HG02571 (cell line): ENCODE measurements at regions not wholly inside any gene's neighbourhood (a gene's known extent, or its start where the extent isn't known, plus 50 kb on each side); places are given as distances from the start of the nearest gene placed in this dataset.

ENCODE experiments used
- ATAC-seq: cut with Tn5 transposase; IDR thresholded peaks from one replicate; pipeline ENCODE4 v1.9.1; 2021; ENCODE audit warnings: mild to moderate bottlenecking, moderate library complexity; ENCODE audit not compliant: unreplicated experiment

DNA sequence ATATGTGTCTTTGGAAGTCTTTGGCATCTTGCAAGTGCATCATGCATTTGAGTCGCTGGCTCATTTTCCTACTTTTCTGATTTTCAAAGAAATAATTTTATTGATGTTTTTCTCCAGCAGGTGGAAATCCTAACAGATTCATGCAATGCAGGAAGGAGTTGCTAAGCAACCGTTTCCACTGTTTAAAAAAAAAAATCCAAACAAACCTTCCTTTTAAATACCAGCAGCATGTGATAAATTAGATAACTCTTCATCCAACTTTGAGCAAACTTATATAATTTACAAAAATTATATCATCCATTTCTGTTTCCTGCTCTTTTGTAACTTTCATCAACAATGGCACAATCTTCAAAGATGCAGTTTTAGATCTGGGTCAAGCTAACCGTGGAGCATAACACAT is 364.1 kb downstream of the MFSD1 start:
- no peak for ATAC-seq

DNA sequence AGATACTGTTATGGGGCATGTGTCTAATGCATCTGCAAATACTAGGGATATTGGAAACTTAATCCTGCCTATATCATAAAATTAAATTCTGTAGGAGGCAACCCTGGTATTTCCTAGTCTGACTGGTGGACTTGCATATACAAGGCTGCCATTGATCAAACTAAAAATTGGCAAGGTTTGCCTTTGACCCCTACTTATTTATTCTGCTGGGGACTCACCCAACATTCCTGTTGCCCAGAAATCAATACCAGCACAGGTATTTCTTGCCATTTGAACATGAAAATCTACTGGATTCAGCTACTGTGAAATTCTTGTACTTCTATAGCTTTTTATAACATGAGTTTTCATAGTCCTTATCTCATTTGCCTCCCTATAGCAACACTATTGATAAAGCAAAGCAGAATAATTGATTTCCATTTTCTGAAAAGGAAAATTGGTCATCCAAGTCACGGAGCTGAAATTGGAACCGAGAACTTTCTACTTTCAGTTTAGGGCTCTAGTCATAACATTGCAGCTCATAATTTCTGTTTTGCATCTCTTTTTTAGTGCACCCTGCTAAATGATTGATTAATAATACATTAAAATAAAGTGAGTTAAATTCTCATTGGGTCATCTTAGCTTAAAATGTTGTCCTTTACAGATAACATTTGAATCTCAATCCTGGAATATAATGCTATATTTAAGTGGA is 365.2 kb downstream of the MFSD1 start:
- ATAC-seq, result no peak

DNA sequence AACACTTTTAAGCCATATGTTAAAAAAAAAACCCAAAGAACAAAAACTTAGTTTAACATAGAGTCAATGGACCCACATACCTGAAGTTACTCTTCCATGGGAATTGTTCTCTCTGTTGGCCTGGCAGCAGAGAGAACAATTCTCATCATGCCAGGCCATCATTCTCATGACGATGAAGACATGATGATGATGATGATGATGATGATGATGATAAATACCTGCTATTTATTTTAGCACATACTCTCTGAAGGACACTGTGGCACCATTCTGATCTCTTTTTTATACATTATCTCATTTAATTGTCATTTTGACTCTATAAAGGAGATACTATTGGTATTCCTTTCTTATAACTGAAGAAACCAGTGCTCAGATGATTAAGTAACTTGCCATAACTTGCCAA is 366.9 kb downstream of the MFSD1 start:
- no peak for ATAC-seq

DNA sequence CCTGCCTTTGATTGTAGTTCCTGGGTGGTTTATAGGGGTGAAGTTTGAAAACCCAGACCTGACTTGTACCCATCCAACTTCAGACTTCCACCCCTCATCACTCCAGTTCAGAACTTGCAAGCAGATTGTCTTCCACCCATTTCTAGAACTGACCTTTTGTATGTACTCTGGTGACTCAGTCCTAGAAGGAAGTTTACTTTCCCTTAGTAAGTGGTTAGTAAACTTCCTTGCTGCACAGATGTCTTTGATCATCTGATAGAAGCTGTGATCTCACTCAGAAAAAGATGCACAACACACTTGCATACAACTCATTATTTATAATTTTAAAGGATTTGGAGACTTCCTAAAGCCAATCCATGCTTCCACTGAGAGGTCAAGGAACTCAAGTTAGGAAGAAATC is 368.0 kb downstream of the MFSD1 start:
- ATAC-seq, result no peak

DNA sequence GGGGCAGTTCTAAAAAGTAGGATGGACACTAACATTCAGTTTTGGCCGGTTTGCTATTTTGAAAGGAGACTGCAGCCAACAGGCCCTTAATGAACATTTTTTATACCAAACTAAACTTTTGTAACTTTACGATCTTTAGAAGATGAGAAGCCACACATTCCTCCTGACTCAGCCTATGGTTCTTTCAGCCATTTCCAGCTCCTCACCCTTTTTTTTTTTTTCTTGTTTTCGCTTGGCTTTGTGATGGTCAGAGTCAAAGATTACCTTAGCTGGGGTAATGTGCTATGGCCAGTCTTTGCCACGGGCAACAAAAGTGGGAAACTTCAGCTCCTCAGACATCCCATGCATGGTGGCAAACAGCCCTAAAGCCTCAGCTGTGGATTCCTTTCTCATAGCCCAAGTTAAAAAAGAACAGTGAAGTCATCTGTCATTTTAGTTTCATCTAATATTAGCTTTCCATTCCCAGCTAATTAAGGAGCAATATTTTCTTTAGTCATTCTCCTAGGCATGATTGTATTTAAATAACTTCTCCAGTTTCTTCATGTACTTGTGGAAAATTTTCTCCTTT is 368.7 kb downstream of the MFSD1 start:
- ATAC-seq, result no peak

DNA sequence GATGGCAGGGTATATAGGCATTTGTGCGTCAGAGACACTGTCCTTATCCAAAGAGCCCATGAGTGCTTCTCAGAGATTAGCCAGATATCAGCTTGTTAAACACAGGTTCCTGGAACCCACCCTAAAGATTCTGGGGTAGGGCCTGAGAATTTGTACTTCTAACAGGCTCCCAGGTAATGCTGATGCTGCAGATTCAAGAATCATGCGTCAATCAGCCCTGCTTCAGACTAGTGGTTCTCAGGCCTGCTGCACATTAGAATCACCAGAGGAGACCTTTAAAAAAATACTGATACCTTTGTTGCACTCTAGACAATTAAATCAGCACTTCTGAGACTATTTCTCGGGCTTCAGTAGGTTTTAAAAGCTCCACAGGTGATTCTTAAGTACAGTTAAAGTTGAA is 369.5 kb downstream of the MFSD1 start:
- no peak for ATAC-seq

DNA sequence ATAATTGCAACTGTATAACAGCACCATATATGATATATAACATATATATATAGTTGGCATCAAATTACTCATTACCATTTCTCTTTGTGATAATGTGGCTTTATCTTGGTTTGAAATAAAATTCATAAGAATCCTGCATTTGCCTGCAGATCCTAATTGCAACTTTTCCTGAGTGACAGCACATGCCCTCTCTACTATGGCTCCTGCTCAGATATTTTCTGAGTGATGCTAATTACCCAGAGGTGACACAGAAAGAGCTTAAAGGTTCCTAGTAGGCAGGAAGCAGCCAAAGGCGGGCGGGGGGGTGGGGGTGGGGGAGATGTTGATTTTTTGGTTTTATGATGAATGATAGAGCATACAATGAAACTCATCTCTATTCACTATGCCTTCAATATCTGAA is 370.6 kb downstream of the MFSD1 start:
- ATAC-seq, result no peak

DNA sequence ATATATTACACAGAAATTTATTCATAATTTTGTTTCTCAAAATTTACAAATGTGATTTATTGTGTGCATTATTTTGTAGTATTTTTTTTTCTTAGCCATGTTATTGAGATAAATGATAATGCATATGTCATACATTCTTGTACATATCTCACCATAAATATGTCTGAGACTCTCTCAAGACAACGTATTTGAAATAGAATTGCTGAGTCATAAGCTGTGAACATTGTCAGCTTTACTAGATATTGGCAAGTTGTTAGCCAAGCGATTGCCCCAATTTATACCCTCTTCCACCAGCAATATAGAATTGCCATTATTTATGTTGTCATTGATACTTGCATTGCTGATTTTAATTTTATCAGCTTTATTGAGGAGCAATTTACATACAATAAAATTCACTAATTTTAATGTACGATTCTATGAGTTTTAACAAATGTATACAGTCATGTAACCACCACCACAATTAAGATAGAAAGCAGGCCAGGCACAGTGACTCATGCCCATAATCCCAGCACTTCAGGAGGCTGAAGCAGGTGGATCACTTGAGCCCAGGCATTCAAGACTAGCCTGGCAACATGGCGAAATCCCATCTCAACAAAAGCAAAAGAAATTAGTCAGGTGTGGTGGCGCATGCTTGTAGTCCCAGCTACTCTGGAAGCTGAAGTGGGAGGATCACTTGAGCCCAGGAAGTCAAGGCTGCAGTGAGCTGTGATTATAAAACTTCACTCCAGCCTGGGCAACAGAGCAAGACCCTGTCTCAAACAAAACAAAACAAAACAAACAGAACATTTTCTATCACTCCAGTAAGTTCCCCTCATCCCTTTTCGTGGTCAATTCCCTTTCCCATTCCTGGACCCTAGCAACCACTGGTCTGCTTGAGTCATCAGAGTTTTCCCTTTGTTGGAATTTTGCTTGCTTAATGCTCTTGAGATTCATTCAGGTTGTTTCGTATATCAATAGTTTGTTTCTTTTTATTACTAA is 373.1 kb downstream of the MFSD1 start:
- ATAC-seq, result no peak

DNA sequence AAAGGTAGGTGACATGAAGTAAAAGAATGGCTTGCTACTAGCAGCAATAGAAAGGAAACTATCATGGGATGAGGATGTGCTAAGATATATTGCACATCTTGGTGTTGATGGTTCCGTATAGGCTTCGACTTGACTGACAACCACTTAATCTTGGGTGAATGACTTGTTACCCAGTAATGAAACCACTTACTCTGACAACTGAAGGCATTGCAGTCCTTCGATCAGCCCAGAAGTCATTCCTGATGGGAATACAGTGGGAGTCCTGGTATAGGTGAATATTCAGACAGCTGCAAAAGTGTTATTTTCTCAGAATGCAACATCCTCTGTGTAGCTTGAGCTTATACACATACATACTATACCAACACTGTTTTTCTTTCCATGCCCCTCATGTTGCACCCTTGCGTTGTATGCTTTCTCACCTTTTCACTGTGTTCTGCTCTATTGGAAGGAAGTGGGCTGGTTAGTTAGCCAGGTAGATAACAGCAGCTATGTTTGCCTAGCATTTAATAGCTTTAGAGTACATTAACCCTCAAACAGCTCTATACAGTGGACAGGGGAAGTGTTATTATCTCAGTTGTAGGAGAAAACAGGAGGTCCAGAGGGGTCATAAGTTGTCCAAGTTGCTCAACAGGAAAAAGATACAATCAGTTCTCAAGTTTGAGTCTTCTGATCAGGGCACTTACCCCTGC is 376.5 kb downstream of the MFSD1 start:
- no peak for ATAC-seq

DNA sequence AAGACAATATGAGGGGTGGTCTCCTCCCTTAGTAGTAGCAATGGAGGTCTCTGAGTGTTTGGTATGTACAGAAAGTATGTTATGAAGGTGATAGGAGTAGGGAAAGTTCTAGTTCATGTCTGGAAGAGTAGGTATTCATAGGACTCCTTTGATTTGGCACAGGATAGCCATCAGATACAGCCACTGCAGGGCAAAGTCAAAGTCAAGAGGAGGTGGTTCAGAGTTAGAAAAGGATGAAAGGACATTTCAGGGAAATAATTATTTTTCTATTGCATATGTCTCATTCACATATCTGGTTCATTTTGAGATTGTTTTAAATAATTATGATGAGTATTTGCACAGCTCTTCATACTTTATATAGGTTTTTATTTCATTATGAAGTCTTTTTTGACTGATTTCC is 381.1 kb downstream of the MFSD1 start:
- ATAC-seq, result no peak

DNA sequence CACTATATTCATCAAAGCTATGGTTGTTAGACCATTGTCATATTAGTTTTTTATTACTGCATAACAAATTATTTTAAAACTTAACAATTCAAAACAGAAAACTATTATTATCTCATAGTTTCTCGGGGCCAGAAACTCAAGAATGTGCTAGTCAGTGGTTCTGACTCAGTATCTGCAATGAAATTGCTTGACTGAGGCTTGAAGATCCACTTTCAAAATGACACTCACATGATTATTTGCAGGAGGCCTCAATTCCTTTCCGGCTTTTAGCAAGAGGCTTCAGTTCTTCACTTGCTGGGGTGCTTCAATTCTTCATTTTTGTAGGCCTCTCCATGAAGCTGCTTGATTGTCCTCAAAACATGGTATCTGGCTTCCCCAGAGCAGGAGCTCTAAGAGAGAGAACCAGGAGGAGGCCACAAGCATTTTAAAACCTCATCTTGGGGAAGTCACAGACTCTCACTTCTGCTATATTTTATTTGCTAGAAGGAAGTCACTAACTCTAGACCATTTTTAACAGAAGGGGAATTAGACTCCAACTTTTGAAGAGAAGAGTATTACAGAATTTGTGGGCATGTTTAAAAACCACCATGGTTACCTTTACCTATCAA is 383.7 kb downstream of the MFSD1 start:
- ATAC-seq, result peak; percentile 53

DNA sequence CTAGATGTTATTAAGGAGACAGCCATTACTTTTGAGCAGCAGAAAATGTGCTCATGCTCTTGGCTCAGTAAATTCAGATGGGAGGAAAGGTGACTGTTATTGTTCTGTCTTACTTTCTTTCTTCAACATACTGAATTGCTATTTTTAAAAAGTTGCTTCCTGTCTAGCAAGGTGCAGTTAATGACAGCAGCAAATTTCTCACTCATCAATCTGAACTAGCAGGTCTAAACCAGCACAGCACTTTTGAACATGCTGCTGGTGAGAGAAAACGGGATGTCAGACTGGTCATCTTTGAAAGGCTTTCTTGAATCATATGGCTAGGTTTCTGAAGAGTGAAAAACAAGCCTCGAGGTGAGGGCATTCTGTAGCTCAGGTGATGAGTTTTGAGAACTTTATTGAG is 384.7 kb downstream of the MFSD1 start:
- ATAC-seq, result peak; percentile 37

DNA sequence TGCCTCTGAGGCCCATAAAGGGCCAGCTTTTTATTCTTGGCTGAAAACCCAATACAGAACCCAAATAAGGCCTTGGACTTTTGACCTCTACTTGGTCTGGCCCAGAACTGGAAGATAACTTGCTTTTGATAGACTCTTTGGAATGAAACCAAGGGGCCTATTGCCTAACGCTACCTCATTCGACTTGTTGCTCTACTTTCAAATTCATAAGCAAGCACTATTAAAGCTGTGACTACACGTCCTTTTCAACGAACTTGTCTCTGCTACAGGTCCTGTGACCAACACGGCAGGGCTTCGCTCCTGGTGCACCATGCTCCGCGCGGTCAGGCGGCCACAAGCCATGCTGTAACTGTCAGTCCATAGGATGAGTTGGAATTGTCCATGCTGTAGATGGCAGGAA is 385.4 kb downstream of the MFSD1 start:
- no peak for ATAC-seq

DNA sequence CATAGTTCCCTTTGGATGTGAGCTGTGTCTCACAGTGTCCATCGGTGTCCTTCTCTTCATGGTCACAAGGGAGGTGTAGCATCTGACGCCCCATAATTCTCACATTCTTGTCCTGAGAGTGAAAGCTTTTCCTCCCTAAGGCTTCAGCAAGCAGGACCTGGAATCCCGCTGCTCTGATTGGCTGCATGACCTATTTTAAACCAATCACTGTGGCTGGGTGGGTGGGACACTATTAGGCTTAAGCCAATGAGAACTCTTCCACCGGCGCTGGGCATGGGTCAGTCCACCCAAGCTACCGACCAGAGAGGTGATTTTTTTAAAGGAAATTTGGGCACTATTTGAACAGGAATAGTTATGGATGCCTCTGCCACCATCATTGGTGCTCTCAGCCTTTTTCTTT is 385.9 kb downstream of the MFSD1 start:
- no peak for ATAC-seq

DNA sequence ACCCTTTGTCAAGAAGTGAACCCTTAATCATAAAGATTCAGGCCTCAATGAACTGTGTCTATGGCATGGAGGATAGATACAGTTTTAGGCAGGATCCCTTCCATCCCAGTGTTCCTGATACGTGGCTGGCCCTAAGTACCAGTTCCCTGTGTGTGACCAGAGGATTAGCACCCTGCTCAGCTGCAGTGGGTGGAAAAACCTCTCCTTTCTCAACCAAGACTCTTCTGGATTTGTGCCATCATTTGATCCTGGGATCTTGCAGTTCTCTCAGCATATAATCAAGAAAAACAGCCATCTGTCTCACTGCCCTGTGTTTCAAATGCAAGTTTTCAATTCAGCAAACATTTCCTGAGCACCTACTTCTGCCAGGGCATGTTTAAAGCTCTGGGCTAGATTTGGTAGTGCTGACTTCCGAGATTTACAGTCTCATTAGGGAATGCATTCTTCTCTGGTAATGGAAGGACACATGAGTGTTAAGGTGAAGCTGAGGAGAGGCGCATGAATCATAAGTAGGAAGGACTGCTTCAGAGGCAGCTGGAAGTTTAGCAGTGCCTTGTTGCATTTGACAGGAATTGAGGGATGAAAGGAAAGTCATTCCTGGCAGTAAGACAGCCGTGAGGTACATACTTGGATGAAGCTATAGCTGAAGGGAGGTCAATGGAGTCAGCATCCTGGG is 388.3 kb downstream of the MFSD1 start:
- ATAC-seq, result no peak

DNA sequence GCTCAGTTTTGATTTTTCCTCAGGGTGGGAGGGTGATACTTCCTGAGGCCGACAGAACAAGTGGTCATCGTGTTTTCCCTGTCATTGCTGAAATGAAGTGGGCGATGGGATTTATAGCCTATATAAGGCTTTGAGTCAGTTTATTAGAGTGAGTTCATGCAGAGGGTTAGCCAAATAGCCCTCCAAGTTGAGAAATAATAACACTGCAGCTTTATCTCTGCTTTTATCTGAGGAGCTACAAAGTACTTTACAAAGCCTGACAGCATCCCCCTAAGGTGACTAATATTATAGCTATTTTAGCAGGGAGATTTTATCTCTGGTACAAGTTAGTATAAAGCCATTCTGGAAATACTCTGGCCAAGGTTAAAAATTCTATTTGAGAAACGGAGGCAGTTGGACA is 389.6 kb downstream of the MFSD1 start:
- no peak for ATAC-seq

DNA sequence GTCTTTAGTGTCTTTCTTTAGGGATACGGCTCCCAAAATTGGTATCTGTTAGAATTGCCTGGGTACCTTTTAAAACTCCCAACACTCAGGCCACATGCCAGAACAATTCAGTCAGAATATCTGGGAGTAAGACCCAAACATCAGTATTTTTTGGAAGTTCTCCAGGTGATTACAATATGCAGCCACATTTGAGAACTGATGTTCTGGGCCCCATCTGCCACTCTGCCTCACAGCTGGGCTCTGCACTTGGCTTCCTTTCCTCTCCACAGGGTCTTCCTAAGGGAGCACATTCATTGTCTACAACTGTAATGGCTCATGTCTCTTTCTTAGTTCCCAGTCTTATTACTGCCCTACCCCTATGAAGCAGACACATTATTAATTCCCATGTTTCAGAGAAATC is 394.5 kb downstream of the MFSD1 start:
- ATAC-seq, result no peak

DNA sequence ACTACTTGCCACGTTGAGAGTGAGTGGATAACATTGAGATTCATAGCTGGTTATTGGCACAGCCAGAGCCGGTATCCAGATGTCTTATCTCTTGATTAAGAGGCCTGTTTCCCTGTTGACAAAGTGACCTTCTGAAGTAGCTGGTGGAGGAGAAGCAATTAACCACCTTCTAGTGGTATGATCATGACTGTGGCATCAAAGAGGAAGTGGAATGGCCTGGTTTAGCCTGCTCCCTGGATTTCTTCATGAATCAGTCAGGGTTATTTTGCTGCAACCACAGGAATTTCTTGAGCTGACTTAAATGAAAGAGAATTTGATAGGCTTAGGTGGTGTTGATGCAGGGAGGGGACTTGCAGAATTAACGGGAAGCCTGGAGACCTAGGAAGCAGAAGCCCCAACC is 398.3 kb downstream of the MFSD1 start:
- ATAC-seq, result no peak

DNA sequence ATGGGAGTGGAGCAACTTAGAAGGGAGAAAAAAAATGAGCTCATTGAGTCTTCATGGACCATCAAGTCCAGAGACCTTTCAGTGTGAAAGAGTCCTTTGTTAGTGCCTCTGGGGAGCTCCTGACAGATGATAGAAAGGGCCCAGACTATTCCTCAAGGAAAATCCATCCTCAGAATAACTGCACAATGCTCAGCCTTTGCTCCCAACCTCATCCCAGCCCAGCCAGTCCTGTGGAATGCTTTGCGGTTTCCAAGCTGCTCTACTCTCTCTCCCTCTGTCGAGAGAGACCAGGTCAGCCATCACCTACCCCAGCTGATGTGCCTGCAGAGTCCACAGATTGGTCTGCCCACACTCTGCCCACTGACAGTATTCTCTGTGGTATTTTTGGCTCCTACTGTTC is 406.2 kb downstream of the MFSD1 start:
- no peak for ATAC-seq

DNA sequence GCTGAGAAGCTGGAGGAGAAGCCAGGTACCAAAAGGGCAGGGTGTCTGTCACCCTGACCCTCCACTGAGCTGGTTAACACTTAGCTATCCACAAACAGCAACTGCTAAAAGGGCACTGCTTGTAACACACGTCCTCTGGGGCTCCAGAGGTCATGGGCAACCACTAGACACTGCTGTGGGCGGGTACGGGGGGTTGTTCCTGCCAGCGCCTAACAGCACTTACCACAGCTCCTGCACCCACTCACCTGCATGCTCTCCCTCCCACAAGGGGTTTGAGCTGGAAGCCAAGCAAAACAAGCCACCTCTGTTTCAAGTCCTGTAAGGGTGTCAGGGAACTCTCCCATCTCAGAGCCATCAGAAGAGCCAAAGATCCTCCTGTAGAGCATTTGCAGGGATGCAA is 407.6 kb downstream of the MFSD1 start:
- ATAC-seq, result no peak
